IPS-18a (cell line): ENCODE measurements at regions not wholly inside any gene's neighbourhood (a gene's known extent, or its start where the extent isn't known, plus 50 kb on each side); places are given as distances from the start of the nearest gene placed in this dataset.

Experiments
- H3K27ac ChIP-seq: one replicate; pipeline ENCODE4 v1.5.1; 2013; ENCODE audit warnings: low read length
- H3K27me3 ChIP-seq: one replicate; pipeline ENCODE4 v1.6.1; 2013; ENCODE audit warnings: mild to moderate bottlenecking, low read length; ENCODE audit not compliant: control insufficient read depth, insufficient read depth
- H3K36me3 ChIP-seq: one replicate; pipeline ENCODE4 v1.6.1; 2013; ENCODE audit warnings: low read depth, low read length; ENCODE audit not compliant: control insufficient read depth
- H3K4me1 ChIP-seq: one replicate; pipeline ENCODE4 v1.6.1; 2013; ENCODE audit warnings: low read depth, low read length; ENCODE audit not compliant: control insufficient read depth
- H3K4me3 ChIP-seq: one replicate; pipeline ENCODE4 v1.5.1; 2013; ENCODE audit warnings: low read length
- H3K9ac ChIP-seq: one replicate; pipeline ENCODE4 v1.6.1; 2013; ENCODE audit warnings: mild to moderate bottlenecking, low read length, moderate library complexity
- H3K9me3 ChIP-seq: one replicate; pipeline ENCODE4 v1.6.1; 2013; ENCODE audit warnings: low read depth, low read length; ENCODE audit not compliant: control insufficient read depth

GRCh38 chr3:159131376-159131775 lies 329.5 kb downstream of the MFSD1 start:
- Histone ChIP-seq H3K27me3 (no peaks in the 10 kb centered on the region), H3K9ac (no peak overlapping the region), H3K4me3 (no peak overlapping the region), H3K4me1 (no peaks in the 10 kb centered on the region), H3K27ac (no peak overlapping the region), H3K36me3 (no peaks in the 10 kb centered on the region), H3K9me3 (no peaks in the 10 kb centered on the region)

DNA sequence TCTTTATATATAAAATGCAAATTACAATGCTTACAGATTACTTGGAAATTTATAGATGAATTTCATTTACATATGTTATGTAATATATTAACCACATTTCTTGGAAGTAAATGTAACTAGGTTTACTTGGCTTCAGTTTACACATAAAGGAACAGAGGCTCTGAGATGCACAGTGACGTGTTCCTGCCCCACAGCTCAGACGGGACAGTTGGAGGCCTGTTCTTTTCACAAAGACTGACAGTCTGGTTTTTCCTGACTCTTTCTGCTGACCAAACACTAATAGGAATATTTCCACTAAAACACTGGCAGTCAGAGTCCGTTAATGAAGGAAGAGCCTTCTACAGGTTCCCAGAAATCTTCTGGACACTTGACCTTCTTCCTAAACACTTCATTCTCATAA lies 336.1 kb downstream of the MFSD1 start:
- no peaks in the 10 kb centered on the region for H3K27me3 ChIP-seq
- no peak overlapping the region for H3K4me3 ChIP-seq
- no peaks in the 10 kb centered on the region for H3K9me3 ChIP-seq
- H3K9ac ChIP-seq = no peak overlapping the region
- no peaks in the 10 kb centered on the region for H3K36me3 ChIP-seq
- no peak overlapping the region for H3K27ac ChIP-seq
- H3K4me1 ChIP-seq = no peaks in the 10 kb centered on the region

DNA sequence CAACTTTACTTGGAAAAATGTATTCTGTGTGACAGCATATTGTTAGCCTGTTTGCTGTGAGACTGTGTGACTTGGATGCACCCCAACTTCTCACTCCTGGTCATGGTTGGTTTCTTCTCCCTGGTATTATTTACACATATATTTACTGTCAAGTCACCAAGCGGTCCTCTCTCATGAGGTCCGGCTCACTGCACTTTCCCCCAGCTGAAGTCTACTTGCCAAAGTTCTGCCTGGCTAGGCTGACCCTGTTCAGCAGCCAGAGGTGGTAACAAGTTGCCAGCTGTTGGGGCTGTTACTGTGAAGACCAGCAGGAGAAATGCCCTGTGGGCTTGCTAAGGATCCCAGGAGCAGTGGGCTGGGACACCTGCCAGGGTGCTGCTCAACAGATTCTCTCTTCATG lies 337.5 kb downstream of the MFSD1 start:
- H3K9ac ChIP-seq = no peak overlapping the region
- no peaks in the 10 kb centered on the region for H3K4me1 ChIP-seq
- H3K27me3 ChIP-seq = no peaks in the 10 kb centered on the region
- no peak overlapping the region for H3K4me3 ChIP-seq
- H3K36me3 ChIP-seq = no peaks in the 10 kb centered on the region
- no peaks in the 10 kb centered on the region for H3K9me3 ChIP-seq
- H3K27ac ChIP-seq = no peak overlapping the region

- no peaks in the 10 kb centered on the region for H3K36me3 ChIP-seq
- H3K27me3 ChIP-seq = no peaks in the 10 kb centered on the region
Measured at GRCh38 chr3:159144472-159144871, 342.6 kb downstream of the MFSD1 start.

DNA sequence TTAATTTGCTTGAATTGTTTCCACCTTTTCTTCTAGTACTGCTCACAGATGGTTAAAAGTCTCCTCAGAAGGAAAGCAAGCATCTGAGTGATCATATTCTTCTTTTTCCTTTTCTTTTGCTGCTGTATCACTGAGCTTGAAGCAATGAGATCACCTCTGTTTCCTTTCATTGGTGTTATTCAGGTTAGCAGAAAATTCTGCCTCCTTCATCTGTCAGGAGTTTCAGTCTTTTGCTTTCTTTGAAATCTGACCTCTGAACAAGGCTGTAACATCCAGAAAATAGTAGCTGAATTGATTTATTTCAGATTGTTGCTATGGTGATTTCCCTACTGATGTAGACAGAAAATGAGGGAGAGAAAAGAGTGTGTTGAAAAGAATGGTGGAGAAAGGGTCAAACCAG lies 343.0 kb downstream of the MFSD1 start:
- H3K27me3 ChIP-seq = no peaks in the 10 kb centered on the region
- H3K36me3 ChIP-seq = no peaks in the 10 kb centered on the region
- no peaks in the 10 kb centered on the region for H3K9me3 ChIP-seq
- no peaks in the 10 kb centered on the region for H3K4me1 ChIP-seq
- no peak overlapping the region for H3K4me3 ChIP-seq
- no peak overlapping the region for H3K27ac ChIP-seq
- H3K9ac ChIP-seq = no peak overlapping the region

More at GRCh38 chr3:159144472-159144871, 342.6 kb downstream of the MFSD1 start:
- Histone ChIP-seq H3K4me1 (no peaks in the 10 kb centered on the region), H3K9me3 (no peaks in the 10 kb centered on the region), H3K4me3 (no peak overlapping the region), H3K27ac (no peak overlapping the region), H3K9ac (no peak overlapping the region)

DNA sequence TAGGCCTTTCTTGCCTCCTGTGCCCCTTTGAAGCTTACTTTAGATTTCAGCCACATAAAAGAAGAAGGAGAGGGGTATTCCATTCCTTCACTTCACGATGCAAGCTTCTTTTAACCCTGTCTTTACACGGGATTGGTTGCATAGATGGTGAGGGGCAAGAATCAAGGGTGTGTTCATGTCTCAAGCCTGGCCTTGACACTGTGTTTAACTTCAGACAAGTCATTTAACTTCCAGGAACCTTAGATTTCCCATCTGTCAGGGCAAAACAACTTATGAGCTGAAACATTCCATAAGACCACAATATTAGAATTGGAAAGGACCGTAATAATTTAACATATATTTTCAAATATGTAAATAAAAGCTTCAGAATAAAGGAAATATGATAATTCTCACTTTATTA lies 344.5 kb downstream of the MFSD1 start:
- Histone ChIP-seq H3K9ac (no peak overlapping the region), H3K4me3 (no peak overlapping the region)

GRCh38 chr3:159146856-159147435 lies 345.1 kb downstream of the MFSD1 start:
- H3K4me3 ChIP-seq = no peak overlapping the region
- H3K36me3 ChIP-seq = no peaks in the 10 kb centered on the region
- H3K4me1 ChIP-seq = no peaks in the 10 kb centered on the region
- H3K9ac ChIP-seq = no peak overlapping the region
- no peaks in the 10 kb centered on the region for H3K27me3 ChIP-seq
- no peaks in the 10 kb centered on the region for H3K9me3 ChIP-seq
- no peak overlapping the region for H3K27ac ChIP-seq

More for the DNA sequence above, 344.5 kb downstream of the MFSD1 start:
- no peaks in the 10 kb centered on the region for H3K9me3 ChIP-seq
- H3K4me1 ChIP-seq = no peaks in the 10 kb centered on the region
- H3K27ac ChIP-seq = no peak overlapping the region
- H3K27me3 ChIP-seq = no peaks in the 10 kb centered on the region
- no peaks in the 10 kb centered on the region for H3K36me3 ChIP-seq

DNA sequence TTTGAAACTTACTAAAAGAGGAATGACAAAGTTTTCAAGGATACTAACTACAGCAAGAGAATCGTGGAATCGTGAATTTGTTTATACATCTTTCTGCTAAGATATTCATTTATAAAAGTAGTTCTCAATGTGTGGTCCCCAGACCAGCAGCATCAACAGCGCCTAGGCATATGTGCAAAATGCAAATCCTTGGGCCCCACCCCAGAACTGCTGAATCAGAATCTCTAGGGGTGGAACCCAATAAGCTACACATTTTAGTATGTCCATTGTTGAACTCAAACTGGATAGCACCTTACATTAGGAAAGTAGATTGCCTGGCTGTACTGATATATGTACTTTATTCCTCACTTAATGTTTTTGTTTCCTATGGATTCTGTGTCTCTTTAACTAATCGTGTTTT lies 346.0 kb downstream of the MFSD1 start:
- H3K4me3 ChIP-seq = no peak overlapping the region
- H3K27ac ChIP-seq = no peak overlapping the region
- H3K27me3 ChIP-seq = no peaks in the 10 kb centered on the region
- H3K9ac ChIP-seq = no peak overlapping the region
- H3K9me3 ChIP-seq = no peaks in the 10 kb centered on the region
- no peaks in the 10 kb centered on the region for H3K36me3 ChIP-seq
- no peaks in the 10 kb centered on the region for H3K4me1 ChIP-seq

DNA sequence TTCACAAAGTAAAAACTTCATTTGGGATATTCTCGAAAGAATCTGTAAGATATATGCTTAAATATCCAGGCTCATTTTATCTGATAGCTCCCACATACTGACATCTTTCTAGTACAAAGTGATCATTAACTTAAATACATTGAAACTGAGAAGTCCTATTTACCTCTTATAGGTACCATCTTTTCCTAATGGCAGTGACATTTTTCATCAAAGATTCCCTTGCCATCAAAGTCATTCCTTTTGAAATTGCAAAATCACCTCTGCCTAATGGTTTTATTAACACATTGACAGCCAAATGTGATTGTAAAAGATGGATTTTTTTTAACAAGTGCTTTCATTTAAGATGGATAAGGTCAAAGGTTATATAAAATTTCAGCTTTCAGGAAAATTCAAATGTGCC lies 346.6 kb downstream of the MFSD1 start:
- H3K36me3 ChIP-seq = no peaks in the 10 kb centered on the region
- H3K4me3 ChIP-seq = no peak overlapping the region
- H3K9ac ChIP-seq = no peak overlapping the region
- no peaks in the 10 kb centered on the region for H3K9me3 ChIP-seq
- H3K4me1 ChIP-seq = no peaks in the 10 kb centered on the region
- H3K27ac ChIP-seq = no peak overlapping the region
- H3K27me3 ChIP-seq = no peaks in the 10 kb centered on the region

GRCh38 chr3:159149131-159149530 lies 347.3 kb downstream of the MFSD1 start:
- no peak overlapping the region for H3K27ac ChIP-seq
- H3K36me3 ChIP-seq = no peaks in the 10 kb centered on the region
- H3K9ac ChIP-seq = no peak overlapping the region
- no peaks in the 10 kb centered on the region for H3K4me1 ChIP-seq
- no peak overlapping the region for H3K4me3 ChIP-seq
- H3K27me3 ChIP-seq = no peaks in the 10 kb centered on the region
- H3K9me3 ChIP-seq = no peaks in the 10 kb centered on the region

DNA sequence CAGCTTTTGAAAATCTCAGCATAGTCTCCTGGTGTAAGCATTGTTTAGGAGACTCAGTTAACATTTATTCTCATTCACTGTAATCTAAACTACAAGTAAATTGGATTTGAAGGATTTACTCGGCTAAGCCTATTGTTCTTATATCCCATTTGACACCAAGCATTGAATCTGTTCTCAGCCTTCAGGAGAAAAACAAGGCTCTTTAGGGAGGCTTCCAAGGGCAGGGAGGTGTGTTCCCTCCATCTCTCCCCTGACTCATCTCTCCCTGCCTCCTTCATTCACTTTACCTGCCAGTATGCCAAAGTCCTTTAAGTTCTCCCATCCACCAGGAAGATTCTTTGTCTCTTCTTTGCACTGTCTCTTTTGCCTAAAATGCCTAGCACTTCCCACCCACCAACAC lies 347.8 kb downstream of the MFSD1 start:
- no peak overlapping the region for H3K9ac ChIP-seq
- H3K9me3 ChIP-seq = no peaks in the 10 kb centered on the region
- no peak overlapping the region for H3K4me3 ChIP-seq
- no peaks in the 10 kb centered on the region for H3K27me3 ChIP-seq
- H3K27ac ChIP-seq = no peak overlapping the region
- no peaks in the 10 kb centered on the region for H3K36me3 ChIP-seq
- no peaks in the 10 kb centered on the region for H3K4me1 ChIP-seq

GRCh38 chr3:159150180-159150579 lies 348.3 kb downstream of the MFSD1 start:
- Histone ChIP-seq H3K36me3 (no peaks in the 10 kb centered on the region), H3K9ac (no peak overlapping the region), H3K4me1 (no peaks in the 10 kb centered on the region), H3K9me3 (no peaks in the 10 kb centered on the region), H3K27me3 (no peaks in the 10 kb centered on the region), H3K4me3 (no peak overlapping the region), H3K27ac (no peak overlapping the region)
